GM18907 (cell line): ENCODE measurements at regions not wholly inside any gene's neighbourhood (a gene's known extent, or its start where the extent isn't known, plus 50 kb on each side); places are given as distances from the start of the nearest gene placed in this dataset.
"Not testable (repeated sequence)": the region's sequence is repeated elsewhere in the genome, so short reads cannot be mapped to it uniquely, and the experiment has no call there.

Experiments
- ATAC-seq: cut with Tn5 transposase; IDR thresholded peaks from one replicate; pipeline ENCODE4 v1.9.1; 2021; ENCODE audit warnings: mild to moderate bottlenecking, moderate library complexity; ENCODE audit not compliant: unreplicated experiment

DNA sequence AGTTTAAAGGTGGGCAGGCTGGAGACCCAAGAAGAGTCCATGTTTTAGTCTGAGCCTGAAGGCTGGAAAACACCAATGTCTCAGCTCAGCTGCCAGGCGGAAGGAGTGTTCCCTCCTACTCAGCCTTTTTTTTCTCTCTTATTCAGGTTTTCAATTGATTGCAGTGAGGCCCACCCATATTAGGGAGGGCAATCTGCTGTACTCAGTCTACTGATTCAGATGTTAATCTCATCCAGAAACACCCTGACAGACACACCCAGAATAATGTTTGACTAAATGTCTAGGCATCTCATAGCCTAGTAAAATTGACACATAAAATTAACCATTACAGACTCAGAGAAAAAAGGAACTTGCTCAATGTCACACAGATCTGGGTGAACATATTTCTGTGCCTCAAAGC, 347.1 kb downstream of the GBA3 start:
- ATAC-seq: no peak

DNA sequence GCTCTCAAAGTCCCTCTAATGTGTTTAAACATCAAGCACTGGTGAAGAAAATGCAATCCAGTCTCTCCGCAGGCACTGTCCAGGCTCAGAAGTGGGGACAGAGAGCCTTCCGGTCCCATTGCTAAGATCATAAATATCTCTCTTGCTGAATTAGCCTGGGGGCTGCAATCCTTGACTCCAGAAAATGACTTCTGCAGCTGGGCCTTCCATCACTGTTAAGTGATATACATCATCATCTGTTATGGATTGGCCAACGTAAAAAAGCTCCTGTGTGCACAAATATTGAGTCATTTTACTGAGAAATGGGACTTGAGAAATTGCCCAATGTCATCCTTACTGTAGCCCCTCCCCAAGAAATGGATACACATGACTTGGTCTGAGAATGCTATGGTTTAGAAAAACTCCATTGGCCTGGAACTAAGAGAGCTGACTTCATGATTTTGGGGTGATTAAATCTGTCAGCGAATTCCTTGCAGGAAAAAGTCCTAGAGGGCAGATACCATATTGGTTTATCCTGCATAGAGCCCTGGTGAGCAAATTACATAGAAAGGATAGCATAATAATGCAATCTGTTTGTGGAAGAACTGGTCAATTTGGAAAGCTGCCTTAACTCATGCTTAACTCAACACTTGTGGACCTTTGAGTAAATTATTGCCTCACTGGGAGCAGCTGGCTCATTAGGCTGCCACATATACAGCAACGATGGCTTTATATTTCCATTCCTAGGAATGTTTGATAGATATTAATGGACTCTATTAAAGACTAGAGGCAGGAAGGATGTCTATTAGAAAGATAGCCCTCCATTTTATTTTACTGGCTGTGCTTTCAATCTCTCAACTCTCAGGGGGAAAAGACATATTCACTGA, 346.1 kb downstream of the GBA3 start:
- ATAC-seq: no peak

DNA sequence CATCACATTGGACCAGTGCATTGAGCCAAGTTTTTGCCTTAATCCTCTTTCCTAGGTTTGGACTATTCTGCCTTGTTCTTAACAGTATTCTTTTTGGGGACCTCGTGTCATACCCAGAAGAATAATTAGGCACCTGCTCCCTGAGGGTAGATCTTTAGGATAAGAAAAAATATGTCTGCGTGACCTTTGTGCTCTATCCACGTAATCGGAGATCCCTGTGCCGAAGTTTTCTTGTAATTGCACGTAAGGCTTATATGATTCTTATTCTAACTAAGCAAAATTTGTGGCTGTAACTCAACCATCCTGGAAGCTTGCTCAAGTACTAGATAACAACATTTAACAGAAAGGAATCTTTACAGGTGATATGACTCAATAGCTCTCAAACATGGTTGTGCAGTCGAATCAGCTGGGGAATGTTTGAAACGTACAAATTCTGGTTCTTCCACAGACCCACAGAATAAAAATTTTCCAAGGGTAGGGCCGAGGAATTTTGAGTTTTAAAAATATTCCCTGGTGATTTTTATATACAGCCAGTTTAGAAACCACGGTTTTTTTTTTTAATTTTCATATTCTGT, 344.3 kb downstream of the GBA3 start:
- no peak for ATAC-seq

DNA sequence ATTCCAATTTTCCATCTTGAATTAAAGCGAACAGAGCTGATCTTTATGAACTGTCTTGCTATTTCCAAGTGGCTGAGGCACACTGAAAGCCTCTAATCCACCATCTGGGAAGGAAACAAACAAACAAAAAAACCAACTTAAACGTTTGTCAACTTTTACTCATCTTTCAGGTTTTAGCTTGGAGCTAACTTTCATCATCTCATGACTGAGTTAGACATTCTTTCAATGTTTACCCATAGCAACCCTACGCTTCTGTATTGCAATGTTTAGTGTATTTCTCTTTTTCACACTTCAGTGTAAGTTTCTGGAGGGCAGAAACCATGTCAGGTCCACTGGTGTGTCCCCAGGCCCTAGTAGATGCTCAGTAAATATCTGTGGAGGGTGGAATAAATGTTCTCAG, 343.8 kb downstream of the GBA3 start:
- no peak for ATAC-seq

DNA sequence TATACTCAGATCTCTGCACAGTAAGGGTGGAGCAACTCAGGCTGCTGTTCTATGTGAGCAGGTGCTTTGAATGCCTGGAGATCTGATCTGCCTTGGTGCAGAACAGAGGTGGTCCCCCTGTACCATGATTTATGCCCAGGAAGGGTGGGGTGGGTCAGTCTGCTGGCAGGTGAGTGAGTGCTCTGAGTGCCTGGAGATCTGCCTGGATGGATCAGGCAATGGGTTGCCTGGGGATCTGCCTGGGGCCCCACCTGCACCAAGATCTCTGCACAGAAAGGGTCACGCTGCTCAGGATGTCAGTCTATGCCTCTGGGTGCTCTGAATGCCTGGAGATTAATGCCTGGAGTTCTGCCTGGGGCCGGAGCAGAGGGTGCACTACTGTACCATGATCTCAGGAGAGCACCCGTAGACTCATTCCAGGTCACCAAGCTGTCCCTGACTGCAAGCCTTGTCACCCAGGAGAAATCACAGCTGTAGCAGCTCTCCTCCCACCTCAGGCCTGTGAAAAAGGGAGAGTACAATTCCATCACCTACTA, 342.9 kb downstream of the GBA3 start:
- ATAC-seq: no peak

DNA sequence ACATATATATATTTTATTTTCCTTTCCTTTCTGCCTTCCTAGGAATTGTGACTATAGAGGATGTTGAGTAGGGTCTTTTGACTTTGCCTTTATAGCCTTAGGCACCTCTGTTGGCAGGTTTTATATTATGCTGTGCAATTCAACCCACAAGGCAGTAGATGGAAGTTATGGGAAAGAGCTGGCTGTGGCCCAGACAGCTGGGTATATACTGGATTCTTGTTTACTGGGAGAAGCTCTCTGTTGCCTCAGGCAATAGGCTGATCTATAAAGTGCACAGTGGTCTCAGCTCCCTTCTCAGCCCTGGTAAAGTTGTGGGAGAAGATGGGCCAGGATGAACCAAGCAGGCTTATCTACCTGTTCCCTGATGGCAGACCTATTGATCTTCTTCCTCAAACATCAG, 342.0 kb downstream of the GBA3 start:
- ATAC-seq: no peak

DNA sequence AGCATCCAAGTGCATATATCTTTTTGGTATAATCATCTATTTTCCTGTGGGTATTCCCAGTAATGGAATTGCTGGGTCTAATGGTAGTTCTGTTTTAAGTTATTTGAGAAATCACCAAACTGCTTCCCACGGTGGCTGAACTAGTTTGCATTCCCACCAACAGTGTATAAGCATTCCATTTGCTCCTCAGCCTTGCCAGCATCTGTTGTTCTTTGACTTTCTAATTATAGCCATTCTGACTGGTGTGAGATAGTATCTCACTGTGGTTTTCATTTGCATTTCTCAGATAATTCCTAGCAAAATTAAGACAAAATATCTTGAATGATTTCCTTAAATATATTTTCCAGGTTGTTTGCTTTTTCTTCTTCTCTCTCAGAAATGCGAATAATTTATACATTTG, 341.1 kb downstream of the GBA3 start:
- no peak for ATAC-seq

DNA sequence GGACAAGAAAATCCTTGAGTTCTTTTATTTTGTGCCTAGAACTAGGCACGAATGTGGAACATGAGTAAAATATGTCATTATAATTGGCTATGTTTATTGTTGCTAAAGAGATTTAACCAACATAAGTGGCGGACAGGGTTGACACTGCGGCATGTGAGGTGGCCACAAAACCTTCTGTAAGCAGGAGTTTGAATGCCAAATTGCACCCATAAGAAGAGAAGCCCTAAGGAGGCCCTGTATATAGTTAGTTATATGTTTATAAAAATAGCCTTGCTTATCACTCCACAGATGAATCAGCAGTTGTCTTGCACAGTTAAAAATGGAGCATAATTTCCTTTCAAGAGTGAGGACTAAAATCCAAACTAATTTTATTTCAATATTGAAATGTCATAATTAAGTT, 336.1 kb downstream of the GBA3 start:
- ATAC-seq: no peak

DNA sequence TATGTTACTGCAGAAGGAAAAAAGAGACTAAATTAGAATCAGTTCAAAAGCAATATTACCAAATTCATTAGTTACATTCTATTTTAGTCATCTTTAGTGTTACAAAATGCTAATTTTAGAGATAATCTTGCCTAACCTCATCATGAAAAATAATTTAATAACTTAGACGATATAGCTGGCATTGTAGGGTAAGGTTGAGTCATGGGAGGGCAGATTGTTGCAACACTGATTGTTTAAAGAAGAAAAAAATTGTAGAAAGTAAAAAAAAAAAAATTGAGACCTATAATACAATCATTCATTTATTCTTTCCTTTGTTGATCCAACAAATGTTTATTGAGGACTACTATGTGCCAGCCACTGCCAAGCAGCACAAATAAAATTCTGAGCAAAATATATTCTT, 330.9 kb downstream of the GBA3 start:
- no peak for ATAC-seq

DNA sequence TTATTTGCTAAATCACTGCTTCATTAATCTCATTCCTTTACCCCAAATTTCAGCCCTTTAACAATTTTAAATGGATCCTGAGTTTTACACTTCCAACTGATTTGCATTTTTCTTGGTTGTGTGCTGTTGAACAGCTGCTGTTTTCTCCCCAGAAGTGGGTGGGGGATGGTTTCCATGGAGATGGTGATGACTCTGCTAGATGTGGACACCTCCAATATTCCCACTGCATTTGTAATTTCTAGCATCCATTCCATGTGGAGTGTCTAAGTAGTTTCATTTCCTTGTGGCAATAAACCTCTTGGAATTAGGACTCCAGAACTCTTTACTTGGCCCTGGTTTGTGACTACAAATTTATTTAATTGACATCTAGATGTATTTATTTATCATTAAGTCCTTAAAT, 330.4 kb downstream of the GBA3 start:
- ATAC-seq: no peak

DNA sequence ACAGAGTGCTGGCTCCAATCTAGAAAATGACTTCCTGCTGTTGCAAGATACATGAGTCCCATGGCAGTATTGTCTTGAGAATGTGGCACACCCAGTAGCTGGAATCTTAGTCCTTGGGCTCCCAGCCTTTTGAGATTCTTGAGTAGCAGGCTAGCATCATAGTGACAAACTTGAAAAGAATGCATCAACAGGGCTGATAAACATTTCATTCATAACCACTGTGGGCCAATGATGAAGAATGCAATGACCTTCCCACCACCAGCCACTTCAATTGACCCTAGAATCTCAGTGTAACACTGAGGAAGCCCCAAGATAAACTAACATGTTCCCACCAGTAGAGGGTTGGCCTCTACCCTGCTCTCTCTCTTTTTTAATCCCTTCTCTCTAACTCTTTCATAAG, 329.3 kb downstream of the GBA3 start:
- ATAC-seq: no peak

DNA sequence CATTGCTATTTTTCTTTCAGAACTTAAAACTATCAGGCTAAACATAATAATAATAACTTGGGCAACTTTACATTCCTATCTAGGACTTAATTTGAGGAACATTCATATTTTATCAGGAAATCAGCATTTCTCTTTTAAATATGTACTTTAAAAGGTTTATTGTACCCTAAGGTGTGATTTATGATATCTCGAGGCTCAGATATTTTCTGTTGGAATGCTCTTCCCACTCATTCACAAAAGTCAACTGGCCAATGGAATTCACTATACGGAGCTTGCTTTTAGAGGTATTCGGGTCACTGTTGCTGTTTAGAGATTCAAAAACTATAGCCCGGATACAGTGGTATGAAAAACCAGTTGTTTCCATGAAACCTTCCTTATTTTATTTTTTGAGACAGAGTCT, 328.3 kb downstream of the GBA3 start:
- ATAC-seq: no peak

DNA sequence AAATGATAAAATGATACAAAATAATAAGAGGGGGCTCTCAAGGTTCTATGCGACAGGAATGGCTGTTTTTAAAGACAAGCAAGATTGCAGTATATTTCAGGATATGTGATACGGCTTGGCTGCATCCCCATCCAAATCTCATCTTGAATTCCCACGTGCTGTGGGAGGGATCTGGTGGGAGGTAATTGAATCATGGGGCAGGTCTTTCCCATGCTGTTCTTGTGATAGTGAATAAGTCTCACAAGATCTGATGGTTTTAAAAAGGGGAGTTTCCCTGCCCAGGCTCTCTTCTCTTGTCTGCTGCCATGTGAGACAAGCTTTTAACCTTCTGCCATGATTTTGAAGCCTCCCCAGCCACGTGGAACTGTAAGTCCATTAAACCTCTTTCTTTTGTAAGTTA, 327.7 kb downstream of the GBA3 start:
- ATAC-seq: not testable (repeated sequence)

DNA sequence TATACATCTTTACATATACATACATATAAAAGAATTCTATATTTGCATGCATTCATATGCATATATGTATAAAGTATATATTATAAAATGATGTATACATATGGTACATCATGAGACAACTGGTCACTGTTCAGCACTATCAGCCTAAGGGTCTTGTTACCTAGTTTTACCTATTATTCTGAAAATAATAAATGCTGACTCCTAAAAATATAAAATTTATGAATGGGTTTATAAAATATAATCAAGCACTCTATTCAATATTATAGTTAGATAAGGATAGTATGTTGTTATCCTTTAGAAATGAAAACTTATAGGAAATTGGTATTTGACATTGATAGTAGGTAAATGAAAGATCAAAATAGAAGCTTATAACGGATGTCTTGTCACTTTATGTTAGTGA, 324.2 kb downstream of the GBA3 start:
- no peak for ATAC-seq

DNA sequence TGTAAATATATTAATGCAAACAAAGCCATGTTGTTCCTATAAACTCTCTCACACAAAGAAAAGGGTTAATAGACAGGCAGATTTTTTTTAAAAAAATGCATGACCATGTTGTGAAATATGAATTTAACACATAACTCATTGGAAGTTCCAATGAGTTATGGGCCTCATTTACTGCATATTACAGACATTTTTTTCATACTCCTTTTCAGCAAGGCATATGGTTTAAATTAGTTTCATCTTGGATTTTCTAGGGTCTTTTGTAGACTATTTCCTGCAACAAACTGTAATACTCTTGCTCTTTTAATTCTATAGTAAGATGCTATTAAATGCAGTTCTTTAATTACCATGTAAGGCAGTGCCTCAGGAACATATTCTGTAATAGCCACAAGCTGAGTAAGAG, 323.1 kb downstream of the GBA3 start:
- ATAC-seq: no peak

DNA sequence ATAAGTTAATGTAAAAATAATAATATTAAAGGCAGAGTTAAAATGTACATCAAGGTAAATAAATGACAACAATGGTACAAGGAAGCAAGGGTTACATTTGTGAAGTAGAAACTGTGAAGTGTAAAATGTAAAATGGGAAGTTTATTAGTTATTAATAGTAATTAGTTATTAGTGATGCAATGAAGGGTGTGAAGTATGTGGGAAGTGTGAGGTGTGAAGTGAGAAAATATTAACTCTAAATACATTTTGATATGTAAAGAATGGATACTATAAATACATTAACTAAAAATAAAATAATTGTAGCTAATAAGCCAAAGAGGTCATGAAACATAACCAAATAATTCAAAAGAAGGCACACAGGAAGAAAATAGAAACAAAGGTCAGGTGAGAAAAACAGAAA, 316.4 kb downstream of the GBA3 start:
- no peak for ATAC-seq

DNA sequence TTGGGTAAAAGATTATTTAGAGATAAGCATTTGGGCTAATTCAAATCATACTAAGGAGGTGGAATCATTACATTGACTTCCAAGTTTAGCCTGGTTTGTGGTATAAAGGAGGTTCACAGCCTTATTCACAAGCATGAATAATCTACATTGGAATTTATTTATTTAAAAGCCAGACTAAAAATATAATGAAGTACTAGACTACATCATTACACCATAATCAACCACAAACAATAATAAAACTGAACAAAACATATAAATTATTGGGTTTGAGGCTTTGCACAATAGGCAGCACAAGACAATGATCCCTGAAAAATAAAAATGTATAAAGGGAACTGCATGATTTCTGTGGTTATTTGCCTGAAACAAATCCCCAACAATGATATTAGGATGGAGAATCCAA, 314.0 kb downstream of the GBA3 start:
- ATAC-seq: no peak

DNA sequence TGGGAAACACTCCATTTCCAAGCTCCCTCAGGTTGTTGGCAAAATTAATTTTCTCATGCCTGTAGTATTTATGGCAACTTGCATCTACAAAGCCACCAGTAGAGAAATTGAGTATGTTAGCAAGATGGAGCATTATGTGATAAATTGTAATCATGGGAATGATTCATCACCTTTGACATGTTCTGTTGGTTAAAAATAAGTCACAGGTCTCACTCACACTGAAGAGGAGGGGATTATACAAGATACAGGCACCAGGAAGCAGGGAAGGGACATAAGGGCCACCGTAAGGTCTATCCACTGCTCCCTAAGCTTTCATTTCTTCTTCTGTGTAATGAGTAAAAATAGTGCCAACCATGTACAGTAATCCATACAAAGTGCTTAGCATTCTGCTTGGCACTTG, 313.0 kb downstream of the GBA3 start:
- ATAC-seq: no peak

DNA sequence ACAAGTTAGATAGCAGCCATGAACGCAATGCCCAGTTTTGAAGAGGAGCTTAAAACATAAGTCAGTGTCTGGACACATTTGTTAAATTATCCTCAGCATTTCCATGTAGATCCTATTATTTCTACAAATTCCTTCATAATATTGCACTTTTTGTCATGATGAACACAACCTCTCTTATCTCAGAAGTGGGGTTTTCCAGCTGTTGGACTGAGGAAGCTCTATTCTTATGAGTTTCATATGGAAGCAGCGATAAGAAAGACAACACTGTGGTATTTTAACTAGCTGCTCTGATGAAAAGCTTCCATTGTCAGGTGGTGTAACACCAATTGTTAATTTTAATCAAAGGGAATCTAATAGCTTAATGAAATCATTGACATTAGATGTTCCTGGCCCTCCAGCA, 308.7 kb downstream of the GBA3 start:
- ATAC-seq: no peak

DNA sequence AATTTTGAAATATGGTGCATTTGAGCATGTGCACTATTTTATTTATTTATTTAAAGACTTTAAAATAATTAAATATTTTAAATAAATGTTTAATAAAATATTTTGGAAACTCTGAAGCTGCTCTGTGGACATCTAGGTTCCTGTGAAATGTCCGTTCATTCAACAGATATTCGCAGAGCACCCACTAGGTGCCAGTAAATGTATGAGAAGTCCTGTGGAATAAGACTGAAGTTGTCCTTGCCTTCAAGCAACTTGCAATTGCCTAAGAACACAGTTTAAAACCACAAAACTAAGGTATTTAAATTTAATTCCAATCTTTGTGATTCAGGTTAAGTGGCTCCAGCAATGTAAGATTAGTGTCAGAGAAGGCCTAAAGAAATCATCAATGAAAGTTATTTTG, 306.7 kb downstream of the GBA3 start:
- ATAC-seq: no peak

DNA sequence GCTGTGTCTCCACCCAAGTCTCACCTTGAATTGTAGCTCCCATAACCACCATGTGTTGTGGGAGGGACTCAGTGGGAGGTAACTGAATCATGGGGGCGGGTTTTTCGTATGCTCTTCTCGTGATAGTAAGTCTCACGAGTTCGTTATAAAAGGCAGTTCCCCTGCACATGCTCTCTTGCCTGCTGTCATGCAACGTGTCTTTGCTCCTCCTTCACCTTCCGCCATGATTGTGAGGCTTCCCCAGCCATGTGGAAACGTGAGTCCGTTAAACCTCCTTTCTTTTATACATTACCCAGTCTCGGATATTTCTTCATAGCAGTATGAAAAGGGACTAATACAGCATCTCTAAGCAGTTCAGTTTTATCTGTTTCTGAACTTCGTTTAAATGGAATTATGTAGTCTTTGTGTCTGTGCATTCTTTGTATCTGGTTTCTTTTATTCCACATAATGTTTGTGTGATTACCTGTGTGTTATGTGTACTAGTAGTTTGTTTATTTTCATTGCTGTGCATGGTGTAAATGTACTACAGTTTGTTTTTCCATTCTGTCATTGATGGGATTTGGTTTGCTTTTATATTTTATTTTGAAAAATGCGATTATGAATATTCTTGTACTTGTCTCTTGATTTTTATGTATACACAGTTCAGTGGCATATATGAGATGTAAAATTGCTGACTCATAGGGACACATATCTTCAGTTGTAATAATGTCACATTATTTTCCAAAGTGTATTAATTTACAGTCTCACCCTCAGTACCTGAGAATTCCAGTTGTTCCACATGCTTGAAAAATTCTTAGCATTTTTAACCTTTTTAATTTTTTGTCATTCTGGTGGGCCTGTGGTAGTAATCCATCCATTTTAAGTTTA, 304.9 kb downstream of the GBA3 start:
- no peak for ATAC-seq

DNA sequence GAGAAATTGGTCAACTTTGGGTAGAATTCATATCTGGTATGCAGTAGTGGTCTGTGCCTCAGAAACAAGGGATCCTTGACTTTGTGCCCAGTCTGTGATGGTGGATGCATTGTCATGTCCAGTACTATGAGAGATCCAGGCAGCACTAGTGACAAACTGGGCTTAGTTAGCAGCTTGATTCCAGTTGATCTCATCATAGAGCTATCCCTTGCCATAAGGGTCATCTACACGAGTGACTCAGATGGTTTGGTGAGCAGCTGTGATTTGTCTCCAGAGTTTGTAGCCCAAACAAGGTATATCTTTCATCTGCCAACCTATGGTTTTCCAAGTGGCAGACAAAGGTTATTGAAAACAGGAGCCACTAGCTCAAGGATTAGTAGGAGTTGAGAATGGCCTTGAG, 298.8 kb downstream of the GBA3 start:
- ATAC-seq: no peak
